Panc1 (cell line): ENCODE measurements at regions not wholly inside any gene's neighbourhood (a gene's known extent, or its start where the extent isn't known, plus 50 kb on each side); places are given as distances from the start of the nearest gene placed in this dataset.

Source experiments
- ATAC-seq: fragments of 200-7000 bp; cut with Tn5 transposase; 2 replicates; pipeline ENCODE4 v1.9.1; 2020; ENCODE audit warnings: mild to moderate bottlenecking, moderate library complexity
- BruUV-seq: library from RNA; stranded (reverse); fragments of 400-500 nt; replicated peaks from 2 replicates; lab custom pipeline; 2021; lab: Mats Ljungman, UMichigan
- CTCF ChIA-PET: fragments of 300-600 bp; sonication (Branson Sonifier 250); formaldehyde crosslinking; loops from one replicate; lab custom pipeline; 2022; ENCODE audit warnings: antibody characterized with exemption; lab: Charles Lee
- POLR2A ChIA-PET: fragments of 300-600 bp; sonication (Branson Sonifier 250); formaldehyde crosslinking; loops from one replicate; lab custom pipeline; 2022; ENCODE audit warnings: antibody characterized with exemption; lab: Charles Lee
- DNase-seq: peaks from one replicate; pipeline ENCODE4 v3.0.0-alpha.2; 2010; ENCODE audit warnings: low read depth, low spot score
- H3K27ac ChIP-seq: 2 replicates; pipeline ENCODE4 v1.5.1; 2011; ENCODE audit warnings: mild to moderate bottlenecking, low read length, inconsistent platforms
- H3K27me3 ChIP-seq: fragments of 200-500 bp; sonication (Bioruptor generic); 2 replicates; pipeline ENCODE4 v1.6.0; 2014; ENCODE audit warnings: low read length, inconsistent platforms; ENCODE audit not compliant: control insufficient read depth, insufficient read depth
- H3K36me3 ChIP-seq: fragments of 200-500 bp; sonication (Bioruptor generic); 2 replicates; pipeline ENCODE4 v1.5.1; 2014; ENCODE audit warnings: inconsistent platforms, mild to moderate bottlenecking, low read length, moderate library complexity; ENCODE audit not compliant: control insufficient read depth, insufficient read depth
- H3K4me1 ChIP-seq: 2 replicates; pipeline ENCODE4 v1.5.1; 2011; ENCODE audit warnings: inconsistent platforms, mild to moderate bottlenecking, low read length, moderate library complexity; ENCODE audit not compliant: control insufficient read depth, insufficient read depth
- H3K4me3 ChIP-seq, 2 experiments: 2 replicates each; pipeline ENCODE4 v1.5.1; 2011 to 2012; ENCODE audit warnings: low read depth in 2 of 2, low read length in 2 of 2, mild to moderate bottlenecking in 2 of 2, inconsistent platforms in 1 of 2, moderate library complexity in 1 of 2
- H3K9me3 ChIP-seq: fragments of 200-500 bp; sonication (Bioruptor generic); 2 replicates; pipeline ENCODE4 v1.5.1; 2014; ENCODE audit warnings: low read depth, mild to moderate bottlenecking, inconsistent platforms, low read length, moderate library complexity; ENCODE audit not compliant: control insufficient read depth, insufficient read depth
- POLR2AphosphoS5 ChIP-seq: IDR thresholded peaks from 2 replicates; pipeline ENCODE4 v1.6.1; 2012; ENCODE audit warnings: mild to moderate bottlenecking, low read depth, low read length, moderate library complexity
- SIN3A ChIP-seq: IDR thresholded peaks from 2 replicates; pipeline ENCODE4 v1.6.1; 2012; ENCODE audit warnings: low read depth, mild to moderate bottlenecking, low read length, moderate library complexity, borderline replicate concordance; ENCODE audit not compliant: insufficient read depth
- TCF7L2 ChIP-seq: IDR thresholded peaks from 2 replicates; pipeline ENCODE4 v1.6.1; 2011; ENCODE audit warnings: mild to moderate bottlenecking, low read depth, low read length, inconsistent platforms
- in situ Hi-C: cut with HindIII; loops from 2 replicates; pipeline ENCODE4 v1.10.0; 2016; ENCODE audit warnings: low sequenced_read_pairs, low pct_unique_long_range_greater_than_20kb
- intact Hi-C: fragments of 100-400 bp; cut with micrococcal nuclease; formaldehyde crosslinking; loops from one replicate; pipeline ENCODE4 v1.10.0; 2022; ENCODE audit not compliant: unreplicated experiment
- TF ChIP-seq, protein P1 (sequence below): fragments of 450-650 bp; IDR thresholded peaks from 2 replicates; pipeline ENCODE4 v1.5.1; 2017; ENCODE audit warnings: mild to moderate bottlenecking
- TF ChIP-seq, protein P2 (sequence below), 2 experiments: IDR thresholded peaks; 2 replicates each; pipeline ENCODE4 v1.6.1; 2011 to 2012; ENCODE audit warnings: low read depth in 2 of 2, control low read depth in 1 of 2, low read length in 1 of 2, mild to moderate bottlenecking in 1 of 2, moderate library complexity in 1 of 2; ENCODE audit not compliant: insufficient read depth in 1 of 2

DNA sequence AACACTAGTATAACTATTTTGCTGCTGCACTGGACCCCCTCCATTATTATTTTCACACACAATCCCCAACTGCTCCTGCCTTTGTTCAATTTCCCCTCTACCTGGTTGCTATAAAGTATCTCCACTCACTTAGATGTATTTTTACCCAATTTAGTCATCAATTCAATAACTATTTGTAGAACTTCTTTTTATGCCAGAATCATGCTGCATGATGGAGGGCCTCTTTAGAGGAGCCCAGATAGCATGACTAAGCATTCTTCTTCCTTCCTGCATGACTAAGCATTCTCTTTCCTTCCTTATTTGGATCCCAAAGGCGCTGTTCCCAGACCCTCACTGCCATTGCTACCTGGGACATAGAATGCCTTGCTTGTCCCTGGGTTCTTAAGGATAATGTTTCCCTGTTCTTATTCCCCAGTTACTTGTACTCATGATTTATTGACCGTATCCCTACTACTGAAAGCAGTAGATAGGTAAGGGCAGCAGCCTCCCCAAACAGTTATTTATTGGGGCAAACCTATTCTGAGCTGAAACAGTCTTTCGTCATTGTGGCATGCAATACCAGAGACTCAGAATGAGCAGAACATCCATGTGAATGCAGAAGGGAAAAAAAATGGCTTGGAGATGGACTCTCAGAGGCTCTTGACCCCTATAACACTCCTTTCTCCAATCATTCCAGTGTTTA, 89.3 kb upstream of the AKT3 start:
- ATAC-seq (no peak), DNase-seq (no peak)
- ChIA-PET CTCF (interaction anchor here (0.5 kb wide), 1 partner anchor 39 kb away, joined by 3 read pairs; no protein-coding TSS in a partner anchor), POLR2A (no interaction called here)
- BruUV-seq: no TSS peak
- in situ Hi-C loops (no loop called here), intact Hi-C loops (no loop called here)
- TF ChIP-seq POLR2AphosphoS5 (no peak), SIN3A (no peak), TCF7L2 (no peak)
- TF ChIP-seq, protein P1, sequence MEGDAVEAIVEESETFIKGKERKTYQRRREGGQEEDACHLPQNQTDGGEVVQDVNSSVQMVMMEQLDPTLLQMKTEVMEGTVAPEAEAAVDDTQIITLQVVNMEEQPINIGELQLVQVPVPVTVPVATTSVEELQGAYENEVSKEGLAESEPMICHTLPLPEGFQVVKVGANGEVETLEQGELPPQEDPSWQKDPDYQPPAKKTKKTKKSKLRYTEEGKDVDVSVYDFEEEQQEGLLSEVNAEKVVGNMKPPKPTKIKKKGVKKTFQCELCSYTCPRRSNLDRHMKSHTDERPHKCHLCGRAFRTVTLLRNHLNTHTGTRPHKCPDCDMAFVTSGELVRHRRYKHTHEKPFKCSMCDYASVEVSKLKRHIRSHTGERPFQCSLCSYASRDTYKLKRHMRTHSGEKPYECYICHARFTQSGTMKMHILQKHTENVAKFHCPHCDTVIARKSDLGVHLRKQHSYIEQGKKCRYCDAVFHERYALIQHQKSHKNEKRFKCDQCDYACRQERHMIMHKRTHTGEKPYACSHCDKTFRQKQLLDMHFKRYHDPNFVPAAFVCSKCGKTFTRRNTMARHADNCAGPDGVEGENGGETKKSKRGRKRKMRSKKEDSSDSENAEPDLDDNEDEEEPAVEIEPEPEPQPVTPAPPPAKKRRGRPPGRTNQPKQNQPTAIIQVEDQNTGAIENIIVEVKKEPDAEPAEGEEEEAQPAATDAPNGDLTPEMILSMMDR: no peak
- TF ChIP-seq, protein P2, sequence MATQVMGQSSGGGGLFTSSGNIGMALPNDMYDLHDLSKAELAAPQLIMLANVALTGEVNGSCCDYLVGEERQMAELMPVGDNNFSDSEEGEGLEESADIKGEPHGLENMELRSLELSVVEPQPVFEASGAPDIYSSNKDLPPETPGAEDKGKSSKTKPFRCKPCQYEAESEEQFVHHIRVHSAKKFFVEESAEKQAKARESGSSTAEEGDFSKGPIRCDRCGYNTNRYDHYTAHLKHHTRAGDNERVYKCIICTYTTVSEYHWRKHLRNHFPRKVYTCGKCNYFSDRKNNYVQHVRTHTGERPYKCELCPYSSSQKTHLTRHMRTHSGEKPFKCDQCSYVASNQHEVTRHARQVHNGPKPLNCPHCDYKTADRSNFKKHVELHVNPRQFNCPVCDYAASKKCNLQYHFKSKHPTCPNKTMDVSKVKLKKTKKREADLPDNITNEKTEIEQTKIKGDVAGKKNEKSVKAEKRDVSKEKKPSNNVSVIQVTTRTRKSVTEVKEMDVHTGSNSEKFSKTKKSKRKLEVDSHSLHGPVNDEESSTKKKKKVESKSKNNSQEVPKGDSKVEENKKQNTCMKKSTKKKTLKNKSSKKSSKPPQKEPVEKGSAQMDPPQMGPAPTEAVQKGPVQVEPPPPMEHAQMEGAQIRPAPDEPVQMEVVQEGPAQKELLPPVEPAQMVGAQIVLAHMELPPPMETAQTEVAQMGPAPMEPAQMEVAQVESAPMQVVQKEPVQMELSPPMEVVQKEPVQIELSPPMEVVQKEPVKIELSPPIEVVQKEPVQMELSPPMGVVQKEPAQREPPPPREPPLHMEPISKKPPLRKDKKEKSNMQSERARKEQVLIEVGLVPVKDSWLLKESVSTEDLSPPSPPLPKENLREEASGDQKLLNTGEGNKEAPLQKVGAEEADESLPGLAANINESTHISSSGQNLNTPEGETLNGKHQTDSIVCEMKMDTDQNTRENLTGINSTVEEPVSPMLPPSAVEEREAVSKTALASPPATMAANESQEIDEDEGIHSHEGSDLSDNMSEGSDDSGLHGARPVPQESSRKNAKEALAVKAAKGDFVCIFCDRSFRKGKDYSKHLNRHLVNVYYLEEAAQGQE (IDR thresholded peaks at IDR 0.05; ENCODE audit: insufficient read depth in 1 of 2, low read depth in 2 of 2, low read length in 1 of 2): no peak
- Histone ChIP-seq H3K9me3 (no peaks in the 10 kb centered on the region), H3K4me3 (no peak overlapping the region), H3K36me3 (no peaks in the 10 kb centered on the region), H3K4me1 (no peaks in the 10 kb centered on the region), H3K27me3 (no peaks in the 10 kb centered on the region), H3K27ac (no peak overlapping the region)

DNA sequence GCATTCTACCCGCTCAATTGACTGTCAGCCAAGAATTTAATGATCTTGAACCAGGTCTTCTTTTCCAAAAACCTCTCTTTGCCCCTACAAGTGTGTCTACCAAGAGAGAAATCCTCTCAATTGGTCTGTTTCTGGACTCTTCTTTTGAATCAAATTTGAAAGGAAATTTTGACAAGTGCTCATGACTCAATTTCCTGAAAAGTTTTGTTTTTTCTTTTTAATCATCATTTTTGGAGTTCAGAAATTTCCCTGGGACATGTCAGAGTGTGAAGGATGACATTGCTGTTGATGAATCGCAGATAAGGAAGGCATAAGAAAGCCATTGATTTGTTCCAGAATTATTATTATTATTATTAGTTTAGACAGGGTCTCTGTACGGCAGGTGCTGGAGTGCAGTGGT, 88.2 kb upstream of the AKT3 start:
- Histone ChIP-seq H3K27ac (no peak overlapping the region), H3K4me3 (no peak overlapping the region)
- CTCF ChIA-PET: no interaction called here

More for the DNA sequence above, 88.2 kb upstream of the AKT3 start:
- Histone ChIP-seq H3K4me1 (no peaks in the 10 kb centered on the region), H3K36me3 (no peaks in the 10 kb centered on the region), H3K27me3 (no peaks in the 10 kb centered on the region), H3K9me3 (no peaks in the 10 kb centered on the region)
- in situ Hi-C loops: no loop called here
- POLR2A ChIA-PET: no interaction called here
- DNase-seq: no peak
- TF ChIP-seq, protein P1: no peak
- TF ChIP-seq POLR2AphosphoS5 (no peak), SIN3A (no peak), TCF7L2 (no peak)
- TF ChIP-seq, protein P2 (IDR thresholded peaks at IDR 0.05; ENCODE audit: insufficient read depth in 1 of 2, low read depth in 2 of 2, low read length in 1 of 2): no peak
- no TSS peak for BruUV-seq
- intact Hi-C loops: no loop called here
- no peak for ATAC-seq
